HG03432 (cell line): ENCODE measurements at regions not wholly inside any gene's neighbourhood (a gene's known extent, or its start where the extent isn't known, plus 50 kb on each side); places are given as distances from the start of the nearest gene placed in this dataset.
"Not testable (repeated sequence)": the region's sequence is repeated elsewhere in the genome, so short reads cannot be mapped to it uniquely, and the experiment has no call there.

Experiments
- ATAC-seq: cut with Tn5 transposase; IDR thresholded peaks from one replicate; pipeline ENCODE4 v1.9.1; 2021; ENCODE audit warnings: mild to moderate bottlenecking, moderate library complexity; ENCODE audit not compliant: unreplicated experiment

- no peak for ATAC-seq
Measured at GRCh38 chr18:66440433-66440832, 163.5 kb downstream of the CDH19 start.

GRCh38 chr18:66439670-66440069 lies 164.2 kb downstream of the CDH19 start:
- no peak for ATAC-seq

DNA sequence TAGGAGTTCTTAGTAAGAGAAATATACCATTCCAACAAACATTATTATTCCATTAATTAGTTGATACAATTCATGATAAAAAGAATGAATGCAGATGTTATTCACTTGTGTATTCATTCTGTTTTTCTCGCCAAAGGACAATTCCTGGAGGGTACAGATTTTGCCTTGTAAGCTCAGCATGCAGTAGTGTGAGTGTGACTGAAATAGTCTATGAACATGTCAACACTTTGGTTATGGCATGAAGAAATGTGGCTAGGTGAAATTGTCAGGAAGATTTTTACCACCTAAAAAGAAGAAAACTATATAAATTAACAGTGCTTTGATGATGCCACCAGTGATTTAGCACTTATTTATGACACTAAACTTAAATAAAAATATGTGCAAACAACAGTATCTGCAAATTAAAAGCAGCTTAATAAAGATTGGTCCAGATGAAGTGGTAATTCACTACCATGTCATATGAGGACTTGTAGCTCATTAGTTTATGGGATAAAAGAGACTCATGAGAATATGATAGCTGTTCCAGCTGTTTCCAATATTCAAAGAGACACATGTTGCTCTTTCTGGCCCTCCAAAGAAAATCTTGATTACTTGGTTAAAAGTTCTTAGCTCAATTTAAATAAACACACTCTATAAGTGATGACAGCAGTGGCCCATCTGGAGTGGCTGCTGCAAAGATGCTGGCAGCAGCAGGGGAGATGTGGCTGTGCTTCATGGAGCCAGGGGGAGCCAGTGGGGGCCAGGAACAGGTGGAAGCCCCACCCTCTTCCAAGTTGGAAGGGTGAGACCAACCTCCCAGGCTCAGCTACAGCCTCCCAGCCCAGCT lies 165.0 kb downstream of the CDH19 start:
- ATAC-seq = no peak

DNA sequence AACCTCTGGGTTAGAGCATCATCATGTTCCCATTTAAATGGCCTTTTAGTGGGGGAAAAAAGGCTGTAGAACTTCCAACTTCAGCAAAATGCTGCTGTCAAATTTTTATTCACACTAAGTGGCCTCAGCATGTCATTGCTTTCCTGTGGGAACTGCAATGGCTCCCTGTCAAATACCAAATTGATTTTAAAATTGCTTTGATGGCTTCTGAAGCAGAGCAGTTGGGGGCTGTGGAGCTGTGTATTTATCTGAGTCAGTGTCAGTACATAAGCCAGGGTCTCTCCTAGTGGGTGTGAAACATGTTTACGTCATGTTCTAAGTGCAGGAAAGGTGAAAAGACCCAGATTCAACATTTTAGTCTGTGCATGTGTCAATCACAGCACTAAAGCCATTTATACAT lies 171.3 kb downstream of the CDH19 start:
- no peak for ATAC-seq

DNA sequence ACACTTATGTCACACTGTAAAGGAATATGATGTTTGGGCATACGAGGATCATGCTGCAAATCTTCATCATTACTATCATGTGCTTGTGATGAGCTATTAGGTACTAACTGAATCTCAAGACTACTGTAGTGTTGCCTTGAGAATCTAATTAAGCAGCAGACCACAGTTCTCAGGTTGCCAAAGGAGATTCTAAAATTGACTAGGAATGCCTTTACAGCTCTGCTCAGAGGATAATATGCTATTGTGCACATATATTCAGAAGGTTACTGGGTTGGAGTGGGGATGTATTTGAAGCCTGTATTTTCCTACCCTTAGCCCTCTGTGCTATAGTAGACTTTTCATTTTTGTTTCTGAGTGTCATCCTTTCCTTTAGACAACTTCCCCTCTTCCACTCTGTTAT lies 175.1 kb downstream of the CDH19 start:
- no peak for ATAC-seq

GRCh38 chr18:66419400-66419799 lies 184.5 kb downstream of the CDH19 start:
- ATAC-seq = no peak

DNA sequence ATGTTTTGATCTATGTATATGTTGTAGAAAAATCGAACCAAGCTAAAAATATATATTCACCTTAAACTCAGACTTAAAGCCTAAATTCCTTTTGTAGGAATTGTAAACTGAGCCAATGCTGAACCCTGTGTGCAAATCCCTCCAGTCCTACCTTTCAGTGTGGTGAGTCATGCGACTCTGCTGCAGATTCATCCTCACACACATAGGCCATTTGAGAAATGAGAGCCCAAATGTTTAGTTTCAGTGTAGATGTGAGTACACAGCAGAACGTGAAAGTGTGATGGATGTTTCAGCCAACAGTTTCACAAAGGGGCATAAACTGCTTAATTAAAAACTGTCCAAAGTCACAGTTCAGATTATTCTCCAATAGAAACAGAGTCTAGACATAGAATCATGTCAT lies 193.2 kb downstream of the CDH19 start:
- ATAC-seq = no peak

DNA sequence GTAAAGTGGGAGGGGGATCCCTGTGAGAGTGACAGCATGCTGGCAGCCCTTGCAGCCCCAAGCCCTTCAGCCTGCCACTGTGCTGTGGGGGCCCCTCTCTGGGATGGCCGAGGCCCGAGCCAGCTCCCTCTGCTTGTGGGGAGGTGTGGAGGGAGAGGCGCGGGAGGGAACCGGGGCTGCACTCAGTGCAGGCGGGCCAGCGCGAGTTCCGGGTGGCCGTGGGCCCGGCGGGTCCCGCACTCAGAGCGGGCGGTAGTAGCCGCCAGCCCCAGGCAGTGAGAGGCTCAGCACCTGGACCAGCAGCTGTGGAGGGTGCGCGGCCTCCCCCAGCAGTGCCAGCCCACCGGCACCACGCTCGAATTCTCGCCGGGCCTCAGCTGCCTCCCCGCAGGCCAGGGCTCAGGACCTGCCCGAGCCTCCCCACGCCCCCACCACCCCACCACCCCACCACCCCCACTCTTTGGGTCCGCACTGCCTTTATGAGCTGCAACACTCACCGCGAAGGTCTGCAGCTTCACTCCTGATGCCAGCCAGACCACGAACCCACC lies 208.1 kb downstream of the CDH19 start:
- no peak for ATAC-seq

DNA sequence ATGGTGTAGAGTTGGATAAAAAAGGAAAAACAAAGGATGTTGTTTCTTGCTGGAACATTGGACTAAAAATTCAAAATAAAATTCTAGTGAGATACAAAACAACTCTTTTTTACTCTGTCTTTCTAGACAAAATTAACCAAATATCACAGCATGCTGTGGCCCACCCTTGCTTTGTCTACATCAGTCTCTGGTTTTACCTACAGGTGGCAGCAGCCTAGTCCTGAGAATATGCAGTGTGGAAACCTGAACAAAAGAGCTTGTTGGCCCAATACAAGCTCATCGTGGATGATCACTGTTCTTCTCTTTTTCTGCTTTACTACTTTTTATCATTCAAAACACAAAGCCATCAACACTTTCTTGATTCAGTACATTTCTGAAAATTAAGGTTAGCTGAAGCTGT lies 210.4 kb downstream of the CDH19 start:
- ATAC-seq = no peak

DNA sequence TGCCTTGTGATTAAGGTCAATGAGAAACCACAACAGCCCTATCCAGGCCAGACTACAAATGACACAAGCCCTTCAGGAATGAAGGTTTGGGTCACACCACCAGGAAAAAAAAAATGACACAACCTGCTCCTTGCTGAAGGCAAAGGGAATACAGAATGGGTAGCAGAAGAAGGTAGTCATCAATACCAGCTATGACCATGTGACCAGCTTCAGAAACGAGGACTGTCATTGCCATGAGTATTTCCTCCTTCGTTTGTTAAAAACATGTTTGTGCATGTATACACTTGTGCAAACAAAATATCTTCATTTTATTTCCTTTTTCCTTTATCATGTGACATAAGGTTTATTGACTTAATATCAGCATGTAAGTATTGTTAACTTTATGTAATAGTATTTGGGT lies 226.6 kb downstream of the CDH19 start:
- no peak for ATAC-seq

GRCh38 chr18:66375391-66375790 lies 228.5 kb downstream of the CDH19 start:
- ATAC-seq = not testable (repeated sequence)

- ATAC-seq = no peak
Measured at GRCh38 chr18:66346833-66347588, 256.9 kb downstream of the CDH19 start.

- ATAC-seq = no peak
Measured at GRCh38 chr18:66344227-66344626, 259.7 kb downstream of the CDH19 start.

DNA sequence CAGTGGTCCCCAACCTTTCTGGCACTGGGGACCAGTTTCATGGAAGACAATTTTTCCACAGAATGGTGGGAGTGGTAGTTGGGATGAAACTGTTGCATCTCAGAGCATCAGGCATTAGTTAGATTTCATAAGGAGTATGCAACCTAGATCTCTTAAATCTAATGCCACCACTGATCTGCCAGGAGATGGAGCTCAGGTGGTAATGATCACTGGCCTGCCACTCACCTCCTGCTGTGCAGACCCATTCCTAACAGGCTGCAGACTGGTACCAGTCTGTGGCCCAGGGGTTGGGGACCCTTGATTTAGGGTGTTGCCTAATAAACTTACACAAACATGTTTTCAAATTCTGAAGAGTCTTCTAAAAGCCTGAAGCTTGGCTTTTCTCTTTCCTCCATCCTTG lies 261.3 kb downstream of the CDH19 start:
- ATAC-seq = no peak

DNA sequence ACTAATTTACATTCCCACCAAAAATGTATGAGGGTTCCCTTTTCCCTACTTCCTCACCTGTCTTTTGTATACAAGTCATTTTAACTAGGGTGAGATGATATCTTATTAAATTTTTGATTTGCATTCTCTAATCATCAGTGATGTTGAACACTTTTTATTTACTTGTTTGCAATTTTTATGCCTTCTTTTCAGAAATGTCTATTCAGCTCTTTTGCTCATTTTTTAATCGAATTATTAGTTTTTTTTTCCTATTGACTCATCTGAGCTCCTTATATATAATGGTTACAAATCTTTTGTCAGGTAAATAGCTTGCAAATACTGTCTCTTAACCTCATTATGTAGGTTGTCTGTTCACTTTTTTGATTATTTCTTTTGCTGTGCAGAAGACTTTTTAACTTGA lies 269.4 kb downstream of the CDH19 start:
- ATAC-seq = no peak

- ATAC-seq = no peak
Measured at GRCh38 chr18:66329716-66330115, 274.2 kb downstream of the CDH19 start.

DNA sequence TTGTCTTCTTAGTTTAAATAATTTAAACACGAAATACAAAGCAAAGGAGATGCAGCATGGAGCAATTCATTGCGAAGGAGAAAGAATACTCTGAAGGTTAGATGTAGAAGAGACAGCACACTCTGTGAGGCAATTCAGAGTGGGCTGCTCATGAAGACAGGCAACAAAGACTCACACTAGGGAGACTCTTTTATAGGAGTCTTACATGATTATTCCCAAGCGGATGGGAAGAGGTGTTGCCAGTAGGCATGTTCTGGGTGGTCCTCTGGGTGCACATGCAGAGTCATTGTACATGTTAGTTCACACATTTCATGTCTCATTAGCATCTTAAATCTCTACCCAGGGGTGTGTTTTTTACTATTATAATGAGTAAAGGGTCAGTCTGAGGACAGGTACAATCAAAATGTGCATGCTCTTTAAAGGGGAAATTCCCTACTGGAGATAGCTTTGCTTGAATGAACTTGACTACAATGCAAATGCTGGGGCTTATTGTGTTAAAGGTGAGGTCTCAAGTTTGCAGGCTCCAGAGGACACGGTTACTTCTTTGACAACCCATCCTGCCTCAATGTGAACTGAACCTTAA lies 275.5 kb downstream of the CDH19 start:
- ATAC-seq = no peak

DNA sequence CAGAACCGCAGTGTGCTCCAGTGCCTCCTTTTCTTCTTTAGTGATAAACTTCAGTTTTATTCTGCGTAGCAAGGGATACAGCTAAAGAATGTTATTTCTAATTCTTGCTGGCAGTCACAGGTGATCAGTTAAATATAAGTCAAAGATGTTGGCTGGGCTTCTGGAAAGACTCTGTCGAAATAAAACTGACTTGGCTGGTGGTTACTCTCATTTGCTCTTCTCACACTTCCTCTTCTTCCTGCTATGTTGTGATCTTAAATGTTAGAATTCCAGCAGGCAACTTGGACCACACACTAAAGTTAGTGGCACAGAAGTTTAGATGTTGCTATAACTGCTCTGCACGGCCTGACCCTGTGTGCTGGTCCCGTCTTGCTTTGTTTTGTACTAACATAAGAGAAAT lies 278.6 kb downstream of the CDH19 start:
- no peak for ATAC-seq

DNA sequence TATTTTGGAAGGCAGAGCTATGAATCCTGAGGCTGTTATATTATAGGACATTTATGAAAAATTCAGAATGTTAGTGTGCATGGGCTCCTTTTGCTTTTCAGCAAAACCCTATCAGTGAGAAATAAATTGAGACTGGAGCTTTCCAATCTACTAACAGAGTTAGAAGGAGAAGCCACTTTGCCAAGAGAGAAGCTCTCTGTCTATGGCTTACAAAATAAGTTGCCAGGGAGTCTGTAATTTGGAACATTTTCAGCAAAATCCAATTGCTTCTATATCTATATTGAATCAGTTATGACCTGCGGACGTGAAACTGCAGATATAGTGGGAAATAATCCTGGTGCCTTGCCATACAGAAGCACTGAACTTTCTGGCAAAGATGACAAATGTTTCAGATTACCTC lies 279.3 kb downstream of the CDH19 start:
- no peak for ATAC-seq

DNA sequence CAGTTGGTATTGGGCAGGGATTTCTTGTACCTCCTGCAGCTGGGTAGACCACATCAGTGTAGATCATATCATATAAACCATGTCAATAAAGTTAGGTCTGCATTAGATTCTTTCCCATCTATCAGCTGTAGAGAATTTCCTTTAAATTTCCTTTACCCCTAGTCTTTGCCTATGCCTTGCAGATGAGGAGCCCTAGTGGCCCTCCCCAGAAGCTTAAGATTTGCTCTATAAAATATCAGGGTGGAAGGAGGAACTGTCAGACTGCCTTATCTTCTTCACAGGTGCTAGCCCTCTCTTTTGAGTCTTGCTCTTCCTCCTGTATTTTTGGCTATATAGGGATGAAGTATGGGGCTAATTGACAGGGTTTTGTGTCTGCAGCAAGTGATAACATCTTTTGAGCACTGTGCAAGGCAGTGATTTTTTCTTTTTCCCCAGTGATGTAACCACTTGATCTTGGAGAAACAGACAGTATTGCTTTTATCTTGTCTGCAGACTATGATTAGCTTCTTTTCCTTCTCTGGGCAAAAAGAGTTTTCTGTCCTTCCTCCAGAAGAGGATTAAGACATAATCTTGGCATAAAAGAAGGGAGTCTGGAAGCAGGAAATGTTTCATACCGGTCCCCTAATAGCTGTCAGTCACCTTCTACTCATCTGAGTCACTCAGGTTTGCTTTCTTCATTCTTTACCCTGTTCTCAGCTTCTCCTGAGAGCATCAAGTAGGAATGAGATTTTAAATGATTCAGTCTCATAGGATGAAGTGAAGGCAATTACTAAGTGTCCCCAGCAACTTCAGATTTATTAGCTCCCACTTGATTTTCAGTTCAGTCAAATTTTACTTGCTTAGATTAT lies 286.4 kb downstream of the CDH19 start:
- no peak for ATAC-seq

- ATAC-seq = no peak
Measured at GRCh38 chr18:66316701-66317100, 287.2 kb downstream of the CDH19 start.
